ENCODE measurements at regions not wholly inside any gene's neighbourhood (a gene's known extent, or its start where the extent isn't known, plus 50 kb on each side); places are given as distances from the start of the nearest gene placed in this dataset.
A peak's percentile ranks its signal among the peaks of the same experiment; 100 is the strongest.

DNA sequence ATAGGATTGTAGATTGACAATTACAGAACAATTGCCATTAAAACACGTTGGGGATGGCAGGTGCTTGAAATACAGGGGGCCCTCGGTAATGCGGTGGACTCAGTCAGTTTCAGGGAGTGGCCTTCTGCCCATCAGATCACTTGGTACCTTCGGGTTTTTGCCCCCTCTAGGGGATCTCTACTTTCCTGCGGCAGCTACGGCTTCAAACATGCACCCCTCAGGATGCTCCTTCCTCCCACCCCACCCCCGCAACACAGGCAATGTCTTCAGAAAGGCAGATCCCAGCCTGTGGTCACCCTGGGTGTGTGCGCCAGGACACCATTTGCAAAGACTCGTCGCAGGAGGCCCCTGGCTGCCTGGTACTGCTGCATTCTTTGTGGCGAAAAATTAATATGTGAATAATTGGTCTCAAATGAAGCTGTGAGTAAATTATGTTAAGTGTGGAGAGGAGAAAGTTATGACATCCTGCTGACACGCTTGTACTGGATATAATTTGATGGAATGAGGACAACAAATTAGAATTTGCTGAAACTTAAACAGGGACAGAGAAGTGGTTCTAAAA lies 431.0 kb upstream of the MKI67 start:
- 72% methylated on average over 9 of the region's 12 CpGs for WGBS (ENCODE audit: insufficient coverage, low coverage, missing lambda C conversion rate)
- TF ChIP-seq ZSCAN32 (CRISPR knock-in tag; IDR thresholded peaks at IDR 0.05), result no peak
- TF ChIP-seq HNRNPLL (IDR thresholded peaks at IDR 0.05; ENCODE audit: low read depth, low read length, poor library complexity, severe bottlenecking), result no peak
- TF ChIP-seq SRSF3 (IDR thresholded peaks at IDR 0.05; ENCODE audit: insufficient read depth, low read length), result no peak
- TF ChIP-seq, protein P1, sequence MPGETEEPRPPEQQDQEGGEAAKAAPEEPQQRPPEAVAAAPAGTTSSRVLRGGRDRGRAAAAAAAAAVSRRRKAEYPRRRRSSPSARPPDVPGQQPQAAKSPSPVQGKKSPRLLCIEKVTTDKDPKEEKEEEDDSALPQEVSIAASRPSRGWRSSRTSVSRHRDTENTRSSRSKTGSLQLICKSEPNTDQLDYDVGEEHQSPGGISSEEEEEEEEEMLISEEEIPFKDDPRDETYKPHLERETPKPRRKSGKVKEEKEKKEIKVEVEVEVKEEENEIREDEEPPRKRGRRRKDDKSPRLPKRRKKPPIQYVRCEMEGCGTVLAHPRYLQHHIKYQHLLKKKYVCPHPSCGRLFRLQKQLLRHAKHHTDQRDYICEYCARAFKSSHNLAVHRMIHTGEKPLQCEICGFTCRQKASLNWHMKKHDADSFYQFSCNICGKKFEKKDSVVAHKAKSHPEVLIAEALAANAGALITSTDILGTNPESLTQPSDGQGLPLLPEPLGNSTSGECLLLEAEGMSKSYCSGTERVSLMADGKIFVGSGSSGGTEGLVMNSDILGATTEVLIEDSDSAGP (CRISPR knock-in tag; IDR thresholded peaks at IDR 0.05), result no peak
- TF ChIP-seq ZKSCAN3 (CRISPR knock-in tag; IDR thresholded peaks at IDR 0.05), result no peak
- TF ChIP-seq, protein P2, sequence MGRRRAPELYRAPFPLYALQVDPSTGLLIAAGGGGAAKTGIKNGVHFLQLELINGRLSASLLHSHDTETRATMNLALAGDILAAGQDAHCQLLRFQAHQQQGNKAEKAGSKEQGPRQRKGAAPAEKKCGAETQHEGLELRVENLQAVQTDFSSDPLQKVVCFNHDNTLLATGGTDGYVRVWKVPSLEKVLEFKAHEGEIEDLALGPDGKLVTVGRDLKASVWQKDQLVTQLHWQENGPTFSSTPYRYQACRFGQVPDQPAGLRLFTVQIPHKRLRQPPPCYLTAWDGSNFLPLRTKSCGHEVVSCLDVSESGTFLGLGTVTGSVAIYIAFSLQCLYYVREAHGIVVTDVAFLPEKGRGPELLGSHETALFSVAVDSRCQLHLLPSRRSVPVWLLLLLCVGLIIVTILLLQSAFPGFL (CRISPR knock-in tag; IDR thresholded peaks at IDR 0.05), result no peak
- no peak for TF ChIP-seq PHTF2 (CRISPR knock-in tag; IDR thresholded peaks at IDR 0.05)
- no peak for TF ChIP-seq CXXC5 (CRISPR knock-in tag; IDR thresholded peaks at IDR 0.05)
- TF ChIP-seq, protein P3, sequence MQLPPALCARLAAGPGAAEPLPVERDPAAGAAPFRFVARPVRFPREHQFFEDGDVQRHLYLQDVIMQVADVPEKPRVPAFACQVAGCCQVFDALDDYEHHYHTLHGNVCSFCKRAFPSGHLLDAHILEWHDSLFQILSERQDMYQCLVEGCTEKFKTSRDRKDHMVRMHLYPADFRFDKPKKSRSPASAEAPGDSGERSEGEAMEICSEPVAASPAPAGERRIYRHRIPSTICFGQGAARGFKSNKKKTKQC (CRISPR knock-in tag; IDR thresholded peaks at IDR 0.05), result no peak
- no peak for TF ChIP-seq SUPT5H (IDR thresholded peaks at IDR 0.05)
- TF ChIP-seq, protein P4, sequence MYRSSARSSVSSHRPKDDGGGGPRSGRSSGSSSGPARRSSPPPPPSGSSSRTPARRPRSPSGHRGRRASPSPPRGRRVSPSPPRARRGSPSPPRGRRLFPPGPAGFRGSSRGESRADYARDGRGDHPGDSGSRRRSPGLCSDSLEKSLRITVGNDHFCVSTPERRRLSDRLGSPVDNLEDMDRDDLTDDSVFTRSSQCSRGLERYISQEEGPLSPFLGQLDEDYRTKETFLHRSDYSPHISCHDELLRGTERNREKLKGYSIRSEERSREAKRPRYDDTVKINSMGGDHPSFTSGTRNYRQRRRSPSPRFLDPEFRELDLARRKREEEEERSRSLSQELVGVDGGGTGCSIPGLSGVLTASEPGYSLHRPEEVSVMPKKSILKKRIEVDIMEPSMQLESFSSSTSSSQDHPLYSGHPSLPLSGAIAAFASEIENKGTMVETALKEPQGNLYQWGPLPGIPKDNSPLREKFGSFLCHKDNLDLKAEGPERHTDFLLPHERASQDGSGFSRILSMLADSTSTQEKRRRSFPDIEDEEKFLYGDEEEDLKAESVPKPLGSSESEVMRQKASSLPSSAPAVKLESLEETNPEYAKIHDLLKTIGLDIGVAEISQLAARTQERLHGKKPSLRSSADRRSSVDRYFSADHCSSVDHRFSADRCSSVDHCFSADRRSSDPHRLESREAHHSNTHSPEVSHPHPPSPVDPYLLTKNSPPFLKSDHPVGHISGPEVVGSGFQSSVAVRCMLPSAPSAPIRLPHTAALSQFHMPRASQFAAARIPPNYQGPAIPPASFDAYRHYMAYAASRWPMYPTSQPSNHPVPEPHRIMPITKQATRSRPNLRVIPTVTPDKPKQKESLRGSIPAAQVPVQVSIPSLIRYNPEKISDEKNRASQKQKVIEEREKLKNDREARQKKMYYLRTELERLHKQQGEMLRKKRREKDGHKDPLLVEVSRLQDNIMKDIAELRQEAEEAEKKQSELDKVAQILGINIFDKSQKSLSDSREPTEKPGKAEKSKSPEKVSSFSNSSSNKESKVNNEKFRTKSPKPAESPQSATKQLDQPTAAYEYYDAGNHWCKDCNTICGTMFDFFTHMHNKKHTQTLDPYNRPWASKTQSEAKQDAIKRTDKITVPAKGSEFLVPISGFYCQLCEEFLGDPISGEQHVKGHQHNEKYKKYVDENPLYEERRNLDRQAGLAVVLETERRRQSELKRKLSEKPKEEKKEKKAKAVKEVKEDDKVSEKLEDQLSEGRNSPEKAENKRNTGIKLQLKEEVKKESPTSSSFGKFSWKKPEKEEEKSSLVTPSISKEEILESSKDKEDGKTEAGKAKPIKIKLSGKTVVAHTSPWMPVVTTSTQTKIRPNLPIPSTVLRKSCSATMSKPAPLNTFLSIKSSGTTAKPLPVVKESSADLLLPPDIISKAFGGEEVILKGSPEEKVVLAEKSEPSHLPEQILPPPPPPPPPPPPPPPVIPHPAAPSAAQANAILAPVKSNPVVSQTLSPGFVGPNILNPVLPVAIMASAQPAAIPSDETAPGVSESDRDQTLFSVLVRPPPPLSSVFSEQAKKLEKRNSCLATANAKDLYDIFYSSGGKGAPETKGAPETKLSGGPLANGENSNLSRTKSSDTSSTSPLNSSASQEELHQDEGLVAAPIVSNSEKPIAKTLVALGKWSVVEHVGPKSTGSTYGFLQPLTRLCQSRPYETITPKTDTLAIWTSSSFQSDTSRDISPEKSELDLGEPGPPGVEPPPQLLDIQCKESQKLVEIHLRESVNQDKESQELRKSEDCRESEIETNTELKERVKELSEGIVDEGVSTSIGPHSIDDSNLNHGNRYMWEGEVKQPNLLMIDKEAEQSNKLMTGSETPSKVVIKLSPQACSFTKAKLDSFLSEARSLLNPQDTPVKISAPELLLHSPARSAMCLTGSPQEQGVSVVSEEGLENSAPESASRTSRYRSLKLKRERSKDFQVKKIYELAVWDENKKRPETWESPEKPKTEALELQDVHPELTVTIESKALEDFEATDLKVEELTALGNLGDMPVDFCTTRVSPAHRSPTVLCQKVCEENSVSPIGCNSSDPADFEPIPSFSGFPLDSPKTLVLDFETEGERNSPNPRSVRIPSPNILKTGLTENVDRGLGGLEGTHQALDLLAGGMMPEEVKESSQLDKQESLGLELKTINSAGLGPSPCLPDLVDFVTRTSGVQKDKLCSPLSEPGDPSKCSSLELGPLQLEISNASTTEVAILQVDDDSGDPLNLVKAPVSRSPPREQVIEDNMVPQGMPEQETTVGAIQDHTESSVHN (IDR thresholded peaks at IDR 0.05; ENCODE audit: borderline replicate concordance in 1 of 2, low read depth in 1 of 2), result no peak
- intact Hi-C loops (cut with micrococcal nuclease) (no loop called here), in situ Hi-C loops (cut with MboI) (no loop called here)
- FAIRE-seq (no peak), ATAC-seq (peak; percentile 28; the same call in 2 of the 3 replicates), DNase-seq (ENCODE audit: extremely low read depth in 1 of 4, low spot score in 3 of 4) (no peak)
- Histone ChIP-seq H3K79me2 (ENCODE audit: control insufficient read depth, insufficient read depth, low read length) (no peaks in the 10 kb centered on the region), H3K9me3 (replicated peaks; ENCODE audit: control insufficient read depth, insufficient read depth, low read depth, low read length) (no peaks in the 10 kb centered on the region), H3K4me1 (replicated peaks in 1 of 2; ENCODE audit: control insufficient read depth in 2 of 2, insufficient read depth in 2 of 2, low read length in 2 of 2) (no peaks in the 10 kb centered on the region; a peak in 2 of 5 replicates), H3K4me3 (no peak overlapping the region), H3K27ac (ENCODE audit: extremely low read depth, low read depth, low read length) (no peak overlapping the region), H3K27me3 (ENCODE audit: control insufficient read depth in 2 of 2, insufficient read depth in 2 of 2, low read length in 2 of 2) (no peaks in the 10 kb centered on the region), H3K4me2 (ENCODE audit: insufficient read depth, low read length) (no peak overlapping the region), H3K9me1 (ENCODE audit: control insufficient read depth, insufficient read depth, low read length) (no peaks in the 10 kb centered on the region), H3K9ac (ENCODE audit: insufficient read depth in 1 of 2, low read depth in 2 of 2, low read length in 2 of 2) (no peak overlapping the region), H3K36me3 (ENCODE audit: control insufficient read depth, insufficient read depth, low read length) (no peaks in the 10 kb centered on the region), H4K20me1 (replicated peaks; ENCODE audit: control insufficient read depth, insufficient read depth, low read length) (no peaks in the 10 kb centered on the region), H2AFZ (ENCODE audit: low read depth, low read length) (no peak overlapping the region)
- POLR2A ChIA-PET, result no interaction called here
- no TSS peak for BruUV-seq (replicated peaks)
- CTCF ChIA-PET (ENCODE audit: low intra/inter-chr PET ratio), result no interaction called here

Measured in K562 (cell line).